Activated CD8-positive, alpha-beta memory T cell treated with anti-CD3 and anti-CD28 coated beads for 1 hour (primary cell): ENCODE measurements at regions not wholly inside any gene's neighbourhood (a gene's known extent, or its start where the extent isn't known, plus 50 kb on each side); places are given as distances from the start of the nearest gene placed in this dataset.

Experiments used
- DNase-seq, 2 donors: peaks; one replicate each; pipeline ENCODE4 v3.0.0-alpha.2; 2020; ENCODE audit warnings: low read depth in 1 of 2; ENCODE audit errors: extremely low read depth in 1 of 2

DNA sequence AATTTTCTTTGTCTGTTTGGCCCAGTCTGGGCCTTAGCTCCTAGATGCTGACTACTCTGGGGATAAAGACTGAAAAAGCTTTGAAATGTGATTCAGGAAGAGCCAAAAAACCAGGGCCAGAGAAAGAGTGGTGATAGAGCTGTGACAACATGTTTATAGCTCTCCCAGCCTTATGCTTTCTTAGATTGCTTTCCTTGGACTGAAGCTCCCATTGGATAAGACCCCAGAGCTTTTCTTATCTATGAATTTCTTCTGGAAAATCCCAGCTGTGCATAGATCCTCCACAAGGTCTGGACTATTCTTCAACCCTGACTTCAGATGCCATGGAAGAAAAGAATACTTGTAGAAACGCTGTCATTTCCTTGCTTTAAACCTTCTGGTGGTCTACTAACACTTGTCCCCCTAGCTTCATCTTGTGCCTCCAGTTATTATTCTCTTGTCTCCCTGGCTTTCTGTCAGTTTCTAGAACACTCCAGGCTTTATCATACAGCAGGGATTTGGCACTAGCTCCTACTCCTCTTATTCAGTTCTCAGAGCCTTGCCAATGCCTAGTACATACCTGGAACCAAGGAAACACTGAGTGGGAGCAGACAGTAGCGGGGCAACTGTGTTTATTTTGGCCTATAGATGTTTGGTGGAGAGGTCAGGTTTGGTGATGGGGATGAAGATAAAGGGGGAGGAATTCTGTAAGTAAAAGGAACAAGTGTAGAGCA is 57.1 kb upstream of the TEX13D start:
- DNase-seq: no peak

DNA sequence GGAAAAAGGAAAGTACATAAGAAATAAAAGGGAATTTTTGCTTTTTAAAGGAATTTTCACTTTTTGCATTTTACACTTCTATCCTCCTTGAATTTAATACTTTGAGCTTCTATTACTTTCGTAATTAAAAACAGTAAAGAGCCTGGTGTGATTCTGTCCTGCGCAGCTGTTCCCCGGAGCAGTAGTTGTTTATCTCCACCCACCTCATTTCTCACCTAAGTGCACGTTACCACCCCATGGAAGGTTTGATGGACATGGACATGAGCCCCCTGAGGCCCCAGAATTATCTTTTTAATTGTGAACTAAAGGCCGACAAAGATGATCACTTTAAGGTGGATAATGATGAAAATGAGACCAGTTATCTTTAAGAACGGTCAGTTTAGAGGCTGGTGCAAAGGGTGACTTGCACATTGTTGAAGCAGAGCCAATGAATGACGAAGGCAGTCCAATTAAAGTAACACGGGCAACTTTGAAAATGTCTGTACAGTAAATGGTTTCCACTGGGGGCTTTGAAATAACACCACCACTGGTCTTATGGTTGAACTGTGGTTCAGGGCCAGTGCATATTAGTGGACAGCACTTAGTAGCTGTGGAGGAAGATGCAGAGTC is 52.1 kb upstream of the TEX13D start:
- DNase-seq: no peak

DNA sequence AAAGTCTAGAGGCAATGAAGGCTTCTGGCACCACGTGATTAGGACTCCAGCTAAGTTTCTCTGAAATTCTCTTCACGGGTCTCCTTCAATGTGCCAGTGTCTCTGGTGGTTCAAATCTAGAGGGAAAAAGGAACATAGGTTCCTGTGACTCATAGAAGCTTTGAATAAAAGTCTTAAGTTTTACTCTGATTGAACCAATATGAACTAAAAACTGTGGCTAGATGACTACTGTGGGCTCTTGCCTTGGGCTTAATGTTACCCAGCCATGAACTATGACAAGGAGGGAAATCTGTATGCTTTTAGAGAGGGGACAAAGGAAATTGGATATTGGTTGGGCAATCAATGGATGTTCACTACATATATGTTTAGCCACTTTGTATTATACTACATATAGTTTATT is 49.9 kb upstream of the TEX13D start:
- no peak for DNase-seq
